Right kidney (tissue), 1 donor: ENCODE measurements at regions not wholly inside any gene's neighbourhood (a gene's known extent, or its start where the extent isn't known, plus 50 kb on each side); places are given as distances from the start of the nearest gene placed in this dataset.
"Not testable (repeated sequence)": the region's sequence is repeated elsewhere in the genome, so short reads cannot be mapped to it uniquely, and the experiment has no call there.

Experiments
- DNase-seq: peaks from one replicate; pipeline ENCODE4 v3.0.0-alpha.2; 2016

- DNase-seq = no peak
These were observed 86.2 kb downstream of the PSAT1 start for GRCh38 chr9:78383130-78383529.

- DNase-seq = no peak
These were observed 89.4 kb downstream of the PSAT1 start for GRCh38 chr9:78386348-78386747.

GRCh38 chr9:78386773-78387172 is 89.8 kb downstream of the PSAT1 start:
- no peak for DNase-seq

GRCh38 chr9:78393340-78393739 is 96.4 kb downstream of the PSAT1 start:
- no peak for DNase-seq

- no peak for DNase-seq
These were observed 97.0 kb downstream of the PSAT1 start for GRCh38 chr9:78393932-78394331.

- DNase-seq = no peak
These were observed 99.2 kb downstream of the PSAT1 start for GRCh38 chr9:78396087-78396486.

- no peak for DNase-seq
These were observed 100.1 kb downstream of the PSAT1 start for GRCh38 chr9:78397045-78397444.

GRCh38 chr9:78397454-78397853 is 100.5 kb downstream of the PSAT1 start:
- no peak for DNase-seq

- DNase-seq = no peak
These were observed 102.2 kb downstream of the PSAT1 start for GRCh38 chr9:78399153-78399552.

- DNase-seq = no peak
These were observed 103.6 kb downstream of the PSAT1 start for GRCh38 chr9:78400496-78400895.

GRCh38 chr9:78405461-78405860 is 108.5 kb downstream of the PSAT1 start:
- DNase-seq = no peak

GRCh38 chr9:78406146-78406545 is 109.2 kb downstream of the PSAT1 start:
- no peak for DNase-seq

- no peak for DNase-seq
These were observed 110.0 kb downstream of the PSAT1 start for GRCh38 chr9:78406933-78407332.

GRCh38 chr9:78407636-78408312 is 110.8 kb downstream of the PSAT1 start:
- DNase-seq = no peak

- DNase-seq = no peak
These were observed 111.5 kb downstream of the PSAT1 start for GRCh38 chr9:78408388-78408787.

- not testable (repeated sequence) for DNase-seq
These were observed 113.1 kb downstream of the PSAT1 start for GRCh38 chr9:78409928-78410510.

GRCh38 chr9:78422309-78422708 is 125.4 kb downstream of the PSAT1 start:
- no peak for DNase-seq

GRCh38 chr9:78424299-78424698 is 127.4 kb downstream of the PSAT1 start:
- no peak for DNase-seq

GRCh38 chr9:78428640-78429039 is 131.7 kb downstream of the PSAT1 start:
- DNase-seq = no peak

GRCh38 chr9:78430387-78430786 is 133.5 kb downstream of the PSAT1 start:
- no peak for DNase-seq

GRCh38 chr9:78431039-78431438 is 134.1 kb downstream of the PSAT1 start:
- DNase-seq = not testable (repeated sequence)

GRCh38 chr9:78436873-78437272 is 139.9 kb downstream of the PSAT1 start:
- no peak for DNase-seq

- no peak for DNase-seq
These were observed 140.4 kb downstream of the PSAT1 start for GRCh38 chr9:78437296-78437695.

- DNase-seq = no peak
These were observed 140.9 kb downstream of the PSAT1 start for GRCh38 chr9:78437806-78438205.

- no peak for DNase-seq
These were observed 141.3 kb downstream of the PSAT1 start for GRCh38 chr9:78438211-78438610.
